IMR-90 (cell line): ENCODE measurements at regions not wholly inside any gene's neighbourhood (a gene's known extent, or its start where the extent isn't known, plus 50 kb on each side); places are given as distances from the start of the nearest gene placed in this dataset.
"Not testable (repeated sequence)": the region's sequence is repeated elsewhere in the genome, so short reads cannot be mapped to it uniquely, and the experiment has no call there.

ENCODE experiments used
- ATAC-seq: fragments of 200-7000 bp; cut with Tn5 transposase; 2 replicates; pipeline ENCODE4 v1.9.1; 2020; ENCODE audit warnings: low read depth, mild to moderate bottlenecking, moderate library complexity
- BruUV-seq: library from RNA; stranded (reverse); fragments of 400-500 nt; replicated peaks from 2 replicates; lab custom pipeline; 2021; lab: Mats Ljungman, UMichigan
- CTCF ChIA-PET: fragments of 300-600 bp; formaldehyde crosslinking; extraction: SDS; loops from one replicate; lab custom pipeline; 2021; ENCODE audit warnings: antibody characterized with exemption; lab: Yijun Ruan, JAX
- POLR2A ChIA-PET: fragments of 300-600 bp; sonication (Branson Sonifier 250); formaldehyde crosslinking; loops from one replicate; lab custom pipeline; 2022; ENCODE audit warnings: antibody characterized with exemption; ENCODE audit not compliant: unreplicated experiment; lab: Charles Lee
- DNase-seq: peaks from one replicate; pipeline ENCODE4 v3.0.0; 2013
- H2AFZ ChIP-seq: replicated peaks from 2 replicates; pipeline ENCODE3; 2013; ENCODE audit warnings: low read length, mild to moderate bottlenecking; ENCODE audit not compliant: poor library complexity
- H2AK5ac ChIP-seq: 2 replicates; pipeline ENCODE4 v1.6.1; 2013; ENCODE audit warnings: low read depth, low read length, inconsistent platforms
- H2AK9ac ChIP-seq: replicated peaks from 2 replicates; pipeline ENCODE3; 2013; ENCODE audit warnings: mild to moderate bottlenecking, low read depth, low read length, moderate library complexity; ENCODE audit not compliant: poor library complexity
- H2BK120ac ChIP-seq: 2 replicates; pipeline ENCODE4 v1.6.1; 2013; ENCODE audit warnings: low read depth, low read length, inconsistent platforms
- H2BK15ac ChIP-seq: 3 replicates; pipeline ENCODE4 v1.6.1; 2013; ENCODE audit warnings: low read depth, low read length, inconsistent platforms
- H2BK20ac ChIP-seq: 2 replicates; pipeline ENCODE4 v1.6.1; 2013; ENCODE audit warnings: low read depth, mild to moderate bottlenecking, inconsistent platforms, low read length, moderate library complexity
- H2BK5ac ChIP-seq: 2 replicates; pipeline ENCODE4 v1.6.1; 2013; ENCODE audit warnings: mild to moderate bottlenecking, low read depth, low read length, inconsistent platforms; ENCODE audit not compliant: poor library complexity, severe bottlenecking
- H3K14ac ChIP-seq: replicated peaks from 2 replicates; pipeline ENCODE4 v1.6.1; 2013; ENCODE audit warnings: low read depth, low read length, inconsistent platforms
- H3K18ac ChIP-seq: 2 replicates; pipeline ENCODE4 v1.6.1; 2013; ENCODE audit warnings: low read depth, low read length, control low read depth
- H3K23ac ChIP-seq: 2 replicates; pipeline ENCODE4 v1.6.1; 2013; ENCODE audit warnings: low read depth, low read length, inconsistent platforms
- H3K27ac ChIP-seq: 2 replicates; pipeline ENCODE4 v1.5.1; 2013; ENCODE audit warnings: mild to moderate bottlenecking, control low read depth, low read length; ENCODE audit not compliant: insufficient read depth
- H3K27me3 ChIP-seq: 2 replicates; pipeline ENCODE4 v1.6.1; 2013; ENCODE audit warnings: low read length; ENCODE audit not compliant: control insufficient read depth, insufficient read depth
- H3K36me3 ChIP-seq: 2 replicates; pipeline ENCODE4 v1.6.1; 2013; ENCODE audit warnings: low read length, mixed read lengths; ENCODE audit not compliant: control insufficient read depth, insufficient read depth
- H3K4ac ChIP-seq: 2 replicates; pipeline ENCODE4 v1.6.1; 2013; ENCODE audit warnings: low read depth, low read length, inconsistent platforms
- H3K4me1 ChIP-seq: 2 replicates; pipeline ENCODE4 v1.6.1; 2013; ENCODE audit warnings: low read length, mixed read lengths; ENCODE audit not compliant: control insufficient read depth, insufficient read depth
- H3K4me2 ChIP-seq: 2 replicates; pipeline ENCODE4 v1.6.1; 2013; ENCODE audit warnings: low read depth, mild to moderate bottlenecking, control low read depth, low read length, moderate library complexity
- H3K4me3 ChIP-seq: 2 replicates; pipeline ENCODE4 v1.5.1; 2013; ENCODE audit warnings: low read depth, mild to moderate bottlenecking, control low read depth, low read length, moderate library complexity; ENCODE audit not compliant: insufficient read depth
- H3K56ac ChIP-seq: 2 replicates; pipeline ENCODE4 v1.6.1; 2013; ENCODE audit warnings: low read length, inconsistent platforms; ENCODE audit not compliant: insufficient read depth; ENCODE audit errors: extremely low read depth
- H3K79me1 ChIP-seq, 2 experiments: 2 replicates each; pipeline ENCODE4 v1.6.1; 2013; ENCODE audit warnings: low read length in 2 of 2, inconsistent platforms in 1 of 2, low read depth in 1 of 2
- H3K9ac ChIP-seq: 2 replicates; pipeline ENCODE4 v1.6.1; 2013; ENCODE audit warnings: low read depth, low read length, control low read depth
- H3K9me1 ChIP-seq: 2 replicates; pipeline ENCODE4 v1.6.1; 2013; ENCODE audit warnings: low read length, inconsistent platforms; ENCODE audit not compliant: insufficient read depth
- H3K9me3 ChIP-seq: 2 replicates; pipeline ENCODE4 v1.6.1; 2013; ENCODE audit warnings: low read length; ENCODE audit not compliant: control insufficient read depth, insufficient read depth
- H4K20me1 ChIP-seq: 2 replicates; pipeline ENCODE4 v1.6.1; 2013; ENCODE audit warnings: low read length, inconsistent platforms; ENCODE audit not compliant: insufficient read depth
- H4K5ac ChIP-seq: 2 replicates; pipeline ENCODE4 v1.6.1; 2013; ENCODE audit warnings: mild to moderate bottlenecking, low read depth, low read length, control low read depth
- H4K8ac ChIP-seq, 2 experiments: 2 replicates each; pipeline ENCODE4 v1.6.1; 2013; ENCODE audit warnings: low read depth in 2 of 2, low read length in 2 of 2, control low read depth in 1 of 2, inconsistent platforms in 1 of 2
- H4K91ac ChIP-seq: 2 replicates; pipeline ENCODE4 v1.6.1; 2013; ENCODE audit warnings: low read depth, low read length, inconsistent platforms; ENCODE audit not compliant: insufficient read depth
- WGBS, 2 experiments: methylation state at CpG; one replicate each; pipeline versions ENCODE4 v1.1.5 to v1.1.7; 2013; ENCODE audit warnings: missing lambda C conversion rate in 2 of 2; ENCODE audit not compliant: insufficient read length in 1 of 2; ENCODE audit errors: extremely low coverage in 2 of 2; 5-methylcytosine and 5-hydroxymethylcytosine counted together
- dilution Hi-C: fragments of 300-500 bp; cut with HindIII; formaldehyde crosslinking; loops from one replicate; pipeline ENCODE4 v1.14.3; 2018; ENCODE audit warnings: low sequenced_read_pairs; ENCODE audit not compliant: unreplicated experiment
- in situ Hi-C: fragments of 300-500 bp; cut with MboI; formaldehyde crosslinking; loops from 3 replicates; pipeline ENCODE4 v1.14.3; 2019; ENCODE audit warnings: low sequenced_read_pairs, inconsistent platforms, mixed read lengths
- intact Hi-C: fragments of 100-400 bp; cut with micrococcal nuclease; formaldehyde crosslinking; loops from 2 replicates; pipeline ENCODE4 v1.10.0; 2022

DNA sequence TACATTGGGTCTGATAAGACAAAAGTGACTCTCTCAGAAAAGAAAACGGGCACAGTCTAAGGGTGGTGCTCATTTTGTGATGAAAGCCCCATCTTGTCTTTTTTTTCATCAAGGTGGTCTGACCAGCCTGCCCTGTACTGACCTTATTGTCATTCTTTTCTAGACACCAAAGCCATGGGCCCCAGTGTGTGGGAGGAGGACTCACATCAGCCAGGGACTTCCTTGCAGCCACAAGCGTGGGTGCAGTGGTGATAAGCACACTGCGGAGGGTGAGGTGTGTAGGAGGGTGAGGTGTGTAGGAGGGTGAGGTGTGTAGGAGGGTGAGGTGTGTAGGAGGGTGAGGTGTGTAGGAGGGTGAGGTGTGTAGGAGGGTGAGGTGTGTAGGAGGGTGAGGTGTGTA, 145.2 kb downstream of the DLL1 start:
- POLR2A ChIA-PET, H3K4ac ChIP-seq, H3K4me2 ChIP-seq, H3K36me3 ChIP-seq, H2BK5ac ChIP-seq, H4K5ac ChIP-seq, H3K9me1 ChIP-seq, dilution Hi-C loops, H3K4me1 ChIP-seq, H2AK5ac ChIP-seq, in situ Hi-C loops, H4K8ac ChIP-seq, ATAC-seq, intact Hi-C loops, H2BK20ac ChIP-seq, DNase-seq, H3K9ac ChIP-seq, H3K79me1 ChIP-seq, H2AFZ ChIP-seq, H3K27ac ChIP-seq, H3K4me3 ChIP-seq, H3K56ac ChIP-seq, H3K27me3 ChIP-seq, BruUV-seq, H2BK120ac ChIP-seq, H2AK9ac ChIP-seq, H2BK15ac ChIP-seq, H3K14ac ChIP-seq, H3K18ac ChIP-seq, CTCF ChIA-PET, H4K91ac ChIP-seq, H3K23ac ChIP-seq, H4K20me1 ChIP-seq: not testable (repeated sequence)
- WGBS, 2 experiments = 83% methylated on average over 2 of the region's 3 CpGs; no CpG with 5 or more reads in 1 of the 2 experiments
- peaks cover 25% of the 10 kb centered on the region for H3K9me3 ChIP-seq
